ENCODE measurements at regions not wholly inside any gene's neighbourhood (a gene's known extent, or its start where the extent isn't known, plus 50 kb on each side); places are given as distances from the start of the nearest gene placed in this dataset.
A peak's percentile ranks its signal among the peaks of the same experiment; 100 is the strongest.

- DNase-seq, result no peak
These were observed 54.5 kb downstream of the CLDN34 start for GRCh38 chrX:10021461-10022272.

GRCh38 chrX:10022273-10022541 is 55.0 kb downstream of the CLDN34 start:
- DNase-seq, result no peak

- no peak for DNase-seq
These were observed 55.6 kb downstream of the CLDN34 start for GRCh38 chrX:10022580-10023245.

- DNase-seq, result no peak
These were observed 56.7 kb downstream of the CLDN34 start for GRCh38 chrX:10023821-10024220.

- DNase-seq, result no peak
These were observed 58.8 kb downstream of the CLDN34 start for GRCh38 chrX:10025742-10026493.

GRCh38 chrX:10028283-10029104 is 61.3 kb downstream of the CLDN34 start:
- DNase-seq, result no peak

- DNase-seq, result no peak
These were observed 63.4 kb downstream of the CLDN34 start for GRCh38 chrX:10030570-10030969.

- DNase-seq, result no peak
These were observed 64.6 kb downstream of the CLDN34 start for GRCh38 chrX:10031746-10032145.

GRCh38 chrX:10032147-10032546 is 65.0 kb downstream of the CLDN34 start:
- no peak for DNase-seq

- no peak for DNase-seq
These were observed 66.3 kb downstream of the CLDN34 start for GRCh38 chrX:10033375-10034007.

GRCh38 chrX:10034740-10035260 is 67.6 kb downstream of the CLDN34 start:
- DNase-seq, result no peak

- no peak for DNase-seq
These were observed 71.4 kb downstream of the CLDN34 start for GRCh38 chrX:10038585-10038984.

GRCh38 chrX:10039821-10040793 is 72.9 kb downstream of the CLDN34 start:
- DNase-seq, result no peak

- DNase-seq, result no peak
These were observed 73.8 kb downstream of the CLDN34 start for GRCh38 chrX:10040961-10041360.

- no peak for DNase-seq
These were observed 74.2 kb downstream of the CLDN34 start for GRCh38 chrX:10041383-10041782.

GRCh38 chrX:10042055-10042454 is 74.9 kb downstream of the CLDN34 start:
- DNase-seq, result no peak

GRCh38 chrX:10043386-10043785 is 76.2 kb downstream of the CLDN34 start:
- DNase-seq, result no peak

GRCh38 chrX:10044021-10044420 is 76.9 kb downstream of the CLDN34 start:
- DNase-seq, result no peak

- DNase-seq, result peak; percentile 3
These were observed 78.3 kb downstream of the CLDN34 start for GRCh38 chrX:10045327-10046000.

- DNase-seq, result no peak
These were observed 80.0 kb downstream of the CLDN34 start for GRCh38 chrX:10047133-10047532.

Data from cortex of kidney (tissue), 1 donor.